Occipital lobe (tissue), 1 donor: ENCODE measurements at regions not wholly inside any gene's neighbourhood (a gene's known extent, or its start where the extent isn't known, plus 50 kb on each side); places are given as distances from the start of the nearest gene placed in this dataset.
A peak's percentile ranks its signal among the peaks of the same experiment; 100 is the strongest.
"Not testable (repeated sequence)": the region's sequence is repeated elsewhere in the genome, so short reads cannot be mapped to it uniquely, and the experiment has no call there.

Experiments used
- DNase-seq: peaks from one replicate; lab custom pipeline; 2025; lab: John Stamatoyannopoulos, UW

DNA sequence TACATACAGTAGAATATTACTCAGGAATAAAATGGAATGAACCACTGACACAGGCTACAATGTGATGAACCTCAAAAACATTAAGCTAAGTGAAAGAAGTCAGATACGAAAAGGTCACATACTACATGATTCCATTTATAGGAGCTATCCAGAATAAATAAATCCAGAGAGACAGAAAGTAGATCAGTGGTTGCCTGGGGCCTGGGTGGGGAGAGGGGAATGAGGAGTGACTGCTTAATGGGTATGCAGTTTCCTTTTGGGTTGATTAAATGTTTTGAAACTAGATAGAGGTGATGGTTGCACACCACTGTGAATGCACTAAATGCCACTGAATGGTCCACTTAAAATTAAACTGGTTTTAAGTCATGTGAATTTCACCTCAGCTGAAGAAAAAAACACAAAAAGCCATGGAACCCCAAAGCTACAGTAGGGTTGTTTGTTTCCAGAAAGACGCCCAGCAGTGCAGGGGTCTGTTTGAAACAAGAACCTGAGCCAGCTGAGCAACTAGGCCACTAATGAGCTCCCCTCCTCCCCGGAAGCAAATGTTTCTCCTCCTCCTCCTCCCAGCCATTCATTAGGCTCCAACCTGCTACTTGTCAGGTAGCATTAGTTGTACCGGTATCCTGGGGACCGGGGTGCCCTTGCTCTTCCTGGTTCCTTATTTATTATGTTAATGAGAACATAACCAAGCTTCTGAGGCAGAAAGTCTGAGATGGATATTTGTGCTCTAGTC is 168.4 kb downstream of the EVX1 start:
- DNase-seq = no peak

DNA sequence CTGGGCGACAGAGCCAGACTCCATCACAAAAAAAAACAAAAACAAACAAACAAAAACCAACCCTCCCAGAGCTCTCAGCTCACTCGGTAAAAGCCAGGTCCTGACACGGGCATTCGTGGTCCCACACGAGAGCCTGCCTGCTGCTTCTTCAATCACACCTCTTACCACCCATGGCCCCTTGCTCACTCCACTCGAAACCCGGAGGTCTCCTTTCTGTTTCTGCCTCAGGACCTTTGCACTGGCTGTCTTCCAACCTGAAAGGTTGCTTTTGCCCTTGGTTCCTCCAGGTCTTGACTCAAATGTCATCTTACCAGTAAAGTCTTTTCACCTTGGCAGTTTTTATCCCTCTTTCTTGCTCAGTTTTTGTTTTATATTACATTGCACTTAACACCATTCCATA is 169.6 kb downstream of the EVX1 start:
- DNase-seq = no peak

DNA sequence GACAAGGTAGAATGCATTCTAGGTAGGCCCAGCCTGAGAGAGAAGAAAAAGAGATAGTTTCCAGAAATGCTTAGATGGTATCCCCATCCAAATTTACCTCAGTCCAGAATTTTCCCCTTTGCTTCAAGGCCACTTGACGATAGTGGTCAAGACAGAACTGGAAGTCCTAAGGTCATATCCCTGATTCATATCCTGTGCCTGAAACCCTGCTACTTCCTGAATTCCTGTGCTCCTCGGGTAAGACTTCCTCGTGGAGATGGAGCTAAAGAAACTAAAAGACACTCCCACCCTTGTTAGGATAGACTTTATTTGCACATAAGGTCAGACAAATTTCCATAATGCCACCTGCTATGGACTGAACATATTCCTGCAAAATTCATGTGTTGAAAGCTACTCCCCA is 175.9 kb downstream of the EVX1 start:
- no peak for DNase-seq

DNA sequence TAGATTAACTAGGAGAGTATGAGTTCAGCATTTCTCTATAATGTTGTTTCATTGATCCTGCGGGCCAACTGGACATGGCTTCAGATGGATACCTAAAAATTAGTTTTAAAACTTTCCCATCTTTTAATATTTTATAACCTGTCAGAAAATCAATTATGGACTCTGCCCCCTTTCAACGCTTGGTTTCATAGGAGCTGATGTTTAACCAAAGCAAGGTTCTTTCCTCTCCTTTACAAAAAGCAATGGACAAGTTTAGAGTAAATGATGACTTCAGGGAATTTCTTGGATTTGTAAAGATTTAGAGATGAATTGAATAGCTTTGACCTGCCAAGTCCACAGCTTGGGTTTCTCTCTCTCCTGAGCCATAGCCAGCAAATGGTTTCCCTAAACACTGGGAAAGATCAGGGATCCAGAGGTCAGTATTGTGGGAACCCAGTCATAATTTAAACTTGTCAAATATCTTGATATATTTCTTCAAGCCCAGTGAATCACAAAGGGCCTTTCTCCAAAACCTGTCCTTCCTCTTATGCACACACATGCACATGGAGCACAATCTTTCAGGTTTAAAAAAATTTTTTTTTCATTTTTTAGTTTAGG is 177.1 kb downstream of the EVX1 start:
- no peak for DNase-seq

DNA sequence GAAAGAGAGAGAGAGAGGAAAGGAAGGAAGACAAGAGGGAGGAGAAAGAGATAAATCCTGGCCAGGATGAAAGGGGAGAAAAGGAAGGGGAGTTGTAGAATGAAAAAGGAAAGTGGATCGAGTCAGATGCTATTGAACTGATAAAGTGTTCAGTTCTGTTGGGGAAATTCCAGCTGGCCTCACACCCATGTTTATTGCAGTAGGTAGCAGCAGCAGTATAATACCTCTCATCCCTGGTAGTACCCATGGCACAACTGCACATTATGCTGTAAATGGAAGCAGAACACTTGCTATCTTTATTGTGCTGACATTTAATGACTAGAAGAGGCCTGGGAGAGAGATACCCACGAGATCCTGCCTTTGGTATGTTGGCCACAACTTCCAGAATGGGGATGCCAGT is 178.1 kb downstream of the EVX1 start:
- no peak for DNase-seq

DNA sequence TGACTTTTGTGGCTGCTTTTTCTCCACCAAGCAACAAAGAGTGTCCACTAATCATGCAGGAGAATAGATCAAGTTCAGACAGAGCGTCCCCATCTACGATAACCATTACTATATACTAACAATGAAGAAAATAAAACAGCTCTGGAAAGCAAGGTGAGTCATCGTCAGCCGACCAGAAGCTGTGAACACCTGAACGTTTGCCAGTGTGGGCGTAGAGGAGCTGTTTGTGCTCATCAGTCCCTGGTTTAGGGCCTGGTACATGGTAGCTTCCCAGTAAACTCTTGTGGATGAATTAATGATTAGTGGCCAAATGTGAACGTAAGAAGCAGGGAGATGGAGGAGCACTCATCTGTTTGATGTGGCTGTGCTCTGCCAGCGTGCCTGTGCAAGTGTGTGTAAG is 180.7 kb downstream of the EVX1 start:
- no peak for DNase-seq

DNA sequence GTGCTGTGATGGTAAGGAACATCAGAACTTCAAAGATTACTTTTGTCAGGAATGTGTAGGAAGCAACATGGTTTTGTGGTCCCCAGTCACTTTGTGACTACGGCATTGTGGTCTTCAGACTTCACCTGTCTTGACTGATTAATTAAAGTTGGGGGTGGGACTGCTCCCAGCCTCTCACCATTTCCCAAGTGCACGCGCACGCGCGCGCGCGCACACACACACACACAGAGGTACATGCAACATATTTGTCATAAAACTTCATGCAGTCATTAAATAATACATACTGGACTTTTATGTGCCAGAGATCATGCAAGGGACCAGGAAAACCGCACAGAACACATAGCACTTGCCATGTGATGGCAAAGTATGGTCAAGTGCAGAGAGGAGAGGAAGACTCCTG is 181.2 kb downstream of the EVX1 start:
- no peak for DNase-seq

DNA sequence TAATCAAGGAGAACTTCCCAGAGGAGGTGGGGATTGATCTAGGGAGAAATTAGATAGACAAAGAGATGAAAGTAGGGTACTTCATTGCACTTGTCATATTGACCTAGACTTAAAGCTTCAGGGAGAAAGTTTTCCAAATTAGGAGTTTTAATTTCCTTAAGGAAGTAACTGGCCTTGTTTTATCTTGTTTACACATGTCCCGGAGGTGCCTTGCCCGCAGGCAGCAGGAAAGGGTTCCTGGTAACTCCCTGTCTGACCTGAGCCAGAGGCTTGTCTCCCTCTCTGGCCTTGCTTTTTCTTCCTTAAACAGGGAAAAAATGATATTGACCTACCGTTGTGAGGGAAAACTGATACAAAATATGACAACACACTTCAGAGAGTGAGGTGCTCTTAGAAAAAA is 181.6 kb downstream of the EVX1 start:
- no peak for DNase-seq

DNA sequence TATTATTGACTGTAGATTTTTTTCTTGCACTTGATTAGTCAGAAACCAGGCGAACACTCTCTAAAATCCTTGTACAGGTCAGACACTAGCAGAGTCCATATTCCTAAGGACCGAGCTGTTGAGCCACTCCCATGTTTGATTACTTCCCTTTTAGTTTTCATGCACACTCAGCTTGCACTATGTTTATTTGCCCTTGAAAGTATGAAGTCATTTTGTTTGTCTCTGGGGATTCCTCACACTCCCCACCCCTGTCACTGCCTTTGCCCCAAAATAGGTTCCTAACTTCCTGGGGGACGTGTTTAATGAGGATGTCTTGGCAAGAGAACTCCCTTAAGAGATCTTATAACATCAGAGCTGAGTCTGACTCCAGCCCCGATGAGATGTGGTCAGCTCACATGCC is 182.1 kb downstream of the EVX1 start:
- no peak for DNase-seq

DNA sequence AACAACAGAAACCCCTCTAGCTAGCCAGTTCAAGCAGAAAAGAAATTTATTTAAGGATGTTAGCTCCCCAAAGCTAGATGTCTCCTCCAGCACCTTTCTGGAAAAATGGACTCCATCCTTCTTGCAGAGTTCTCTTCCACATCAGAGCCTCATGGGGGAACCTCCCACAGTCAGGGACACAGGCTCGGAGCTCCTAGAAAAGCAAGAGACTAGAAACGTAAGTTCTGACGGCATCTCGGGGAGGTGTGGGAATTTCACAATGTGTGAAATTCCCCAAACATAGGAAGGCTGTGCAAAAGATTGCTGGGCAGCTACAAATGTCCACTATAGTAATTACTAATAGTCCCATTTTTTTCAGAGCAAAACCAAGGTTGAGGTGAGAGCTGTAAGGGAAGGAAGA is 184.8 kb downstream of the EVX1 start:
- no peak for DNase-seq

DNA sequence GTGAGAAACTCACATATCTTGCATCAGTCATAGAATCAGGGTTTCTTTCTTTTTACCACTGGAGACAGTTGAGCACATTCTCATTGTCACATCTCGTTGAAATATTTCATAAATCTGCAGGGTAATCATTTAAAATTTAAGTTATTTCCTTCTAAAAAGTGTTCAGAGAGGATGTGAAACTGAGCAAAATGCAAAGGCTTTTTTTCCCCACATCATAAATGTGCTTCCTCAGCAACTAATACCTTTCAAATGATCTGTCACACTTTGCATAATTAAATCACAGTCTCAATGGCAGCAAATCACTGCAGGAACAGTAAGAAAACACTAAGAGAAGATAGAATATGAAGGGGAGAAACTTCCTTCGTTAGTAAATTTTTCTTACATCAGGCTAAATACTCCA is 187.5 kb downstream of the EVX1 start:
- DNase-seq = no peak

DNA sequence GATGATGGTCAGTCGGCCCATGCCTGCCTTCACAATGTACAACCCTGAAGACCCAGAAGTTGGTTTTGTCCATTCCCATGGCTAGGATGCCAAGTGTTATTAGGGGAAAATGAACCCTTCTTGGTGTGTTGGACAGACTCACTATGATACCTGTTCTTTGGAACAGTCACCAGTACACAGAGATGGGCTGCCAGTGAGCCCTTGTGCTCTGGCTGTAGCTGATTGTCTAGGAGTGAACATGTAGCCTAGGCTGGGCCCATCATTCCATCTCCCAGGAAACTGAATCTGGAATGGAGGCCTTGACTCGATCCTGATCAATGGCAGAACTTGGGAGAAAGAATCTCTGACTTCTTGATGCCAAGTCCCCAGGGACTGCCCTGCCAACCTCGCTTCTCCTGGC is 188.9 kb downstream of the EVX1 start:
- DNase-seq = no peak

DNA sequence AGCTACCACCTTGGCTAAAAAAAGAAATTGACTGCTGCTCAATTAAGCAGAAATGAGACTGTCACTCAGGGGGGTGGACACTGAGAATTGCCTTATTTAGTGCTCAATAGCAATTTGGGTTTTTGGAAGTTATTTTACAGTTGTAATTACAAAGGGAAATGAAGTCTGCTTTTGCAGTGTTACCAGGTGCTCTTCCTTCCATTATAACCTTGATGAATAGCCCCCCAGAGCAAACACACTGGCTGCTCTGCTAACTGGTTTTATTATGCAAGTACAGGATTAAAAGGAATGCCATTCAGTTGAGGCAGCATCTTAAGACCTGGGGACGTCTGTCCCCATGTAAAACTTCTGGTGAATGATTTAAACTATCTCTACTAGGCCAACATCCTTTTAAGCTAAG is 191.0 kb downstream of the EVX1 start:
- DNase-seq = no peak

DNA sequence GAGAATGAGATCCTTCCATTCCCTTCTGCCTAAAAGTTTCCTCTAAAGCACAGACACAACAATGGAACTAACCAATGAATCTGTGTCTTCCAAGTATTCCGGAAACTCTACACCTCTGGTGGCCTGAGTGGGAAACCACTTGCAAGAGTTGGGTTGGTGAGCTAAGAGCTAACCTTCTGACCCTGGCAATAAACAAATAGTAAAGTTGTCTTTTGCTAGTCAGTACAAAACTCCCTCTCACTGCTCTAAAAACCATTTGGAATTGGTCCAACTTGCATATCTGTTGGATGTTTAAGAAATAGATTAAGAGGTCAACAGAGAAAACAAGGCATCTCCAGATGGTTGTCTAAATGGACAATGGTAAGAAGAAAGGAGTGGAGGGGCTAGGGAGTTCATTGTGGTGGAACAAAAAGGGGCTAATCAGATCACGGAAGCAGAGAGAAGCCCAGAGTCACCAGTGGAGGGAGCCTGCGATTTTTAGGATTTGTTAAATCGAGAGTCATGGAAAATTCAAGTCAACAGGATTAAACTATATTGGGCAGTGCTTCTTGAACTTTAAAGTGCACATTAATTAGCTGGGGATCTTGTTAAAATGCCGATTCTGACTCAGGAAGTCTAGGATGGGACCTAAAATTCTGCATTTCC is 192.3 kb downstream of the EVX1 start:
- DNase-seq = no peak

DNA sequence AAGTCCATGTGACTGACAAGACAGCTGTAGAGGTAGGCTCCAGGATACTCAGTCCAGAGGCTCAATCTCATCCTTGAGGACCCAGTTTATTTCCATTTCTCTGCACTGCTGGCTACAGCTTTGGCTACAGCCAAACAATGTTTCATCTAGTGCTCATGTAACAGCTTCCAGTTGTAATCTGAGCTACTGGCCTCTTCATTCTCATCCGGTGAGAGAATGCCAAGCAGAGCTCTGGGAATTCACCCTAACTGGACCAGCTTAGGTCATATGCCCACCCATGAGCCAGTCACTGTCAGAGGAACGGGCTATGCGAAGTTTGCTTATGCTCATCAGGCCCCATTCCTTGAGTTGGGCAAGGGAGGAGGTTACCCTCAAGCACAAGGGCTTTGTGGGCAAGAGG is 192.9 kb downstream of the EVX1 start:
- no peak for DNase-seq

DNA sequence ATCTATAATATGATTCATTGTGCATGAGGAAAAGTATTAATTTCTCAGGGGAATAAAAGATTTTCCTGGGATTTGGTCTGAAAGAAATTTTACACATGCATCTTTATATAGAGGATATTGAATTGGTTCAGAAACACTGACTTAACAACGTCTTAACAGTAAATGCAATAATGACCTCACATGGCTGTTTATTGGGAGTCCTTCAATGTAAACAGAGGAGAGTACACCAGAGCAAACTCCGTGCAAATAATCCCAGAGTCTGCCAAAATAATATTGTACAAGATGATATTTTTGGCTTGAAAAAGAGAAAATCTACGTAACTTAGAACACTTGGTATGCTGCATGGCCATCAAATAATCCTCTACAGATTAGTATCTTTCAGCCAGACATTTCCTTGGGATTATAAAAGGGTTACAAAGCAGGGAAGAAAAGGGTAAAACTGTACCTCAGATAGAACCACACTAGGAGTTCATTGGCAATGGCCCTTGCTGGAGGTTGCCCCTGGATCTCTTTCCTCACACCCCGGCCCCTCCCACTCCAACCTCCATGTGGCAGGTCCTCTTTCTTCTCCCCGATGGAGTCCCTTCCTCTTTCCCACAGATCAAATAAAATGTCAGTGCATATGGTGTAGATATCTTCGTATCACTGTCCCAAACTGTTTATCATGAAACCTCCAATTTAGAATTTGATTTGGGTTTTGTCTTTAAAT is 196.4 kb downstream of the EVX1 start:
- DNase-seq = no peak

DNA sequence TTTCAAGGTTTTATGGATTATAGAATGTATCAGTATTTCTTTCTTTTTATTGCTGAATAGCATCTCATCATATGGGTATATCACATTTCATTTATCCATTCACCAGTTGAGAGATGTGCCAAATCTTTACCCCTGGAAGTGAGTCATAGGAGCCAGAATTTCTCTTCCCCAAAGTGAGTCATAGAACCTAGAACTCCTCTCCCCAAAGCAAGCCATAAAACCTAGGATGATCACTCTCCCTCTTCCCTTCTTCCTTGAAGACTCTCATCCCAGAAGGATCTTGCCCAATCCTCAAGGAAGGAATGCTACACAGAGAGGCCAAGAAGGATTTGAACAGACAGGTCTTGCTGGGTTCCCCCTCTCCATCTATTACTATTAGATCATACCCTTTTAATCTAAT is 199.9 kb downstream of the EVX1 start:
- no peak for DNase-seq

DNA sequence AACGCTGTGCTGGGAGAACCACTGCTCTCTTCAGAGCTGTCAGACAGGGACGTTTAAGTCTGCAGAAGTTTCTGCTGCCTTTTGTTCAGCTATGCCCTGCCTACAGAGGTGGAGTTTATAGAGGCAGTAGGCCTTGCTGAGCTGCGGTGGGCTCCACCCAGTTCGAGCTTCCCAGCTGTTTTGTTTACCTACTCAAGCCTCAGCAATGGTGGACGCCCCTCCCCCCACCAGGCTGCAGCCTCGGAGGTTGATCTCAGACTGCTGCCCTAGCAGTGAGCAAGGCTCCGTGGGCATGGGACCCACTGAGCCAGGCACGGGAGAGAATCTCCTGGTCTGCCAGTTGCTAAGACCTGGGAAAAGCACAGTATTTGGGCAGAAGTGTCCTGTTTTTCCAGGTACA is 206.4 kb downstream of the EVX1 start:
- DNase-seq = not testable (repeated sequence)

DNA sequence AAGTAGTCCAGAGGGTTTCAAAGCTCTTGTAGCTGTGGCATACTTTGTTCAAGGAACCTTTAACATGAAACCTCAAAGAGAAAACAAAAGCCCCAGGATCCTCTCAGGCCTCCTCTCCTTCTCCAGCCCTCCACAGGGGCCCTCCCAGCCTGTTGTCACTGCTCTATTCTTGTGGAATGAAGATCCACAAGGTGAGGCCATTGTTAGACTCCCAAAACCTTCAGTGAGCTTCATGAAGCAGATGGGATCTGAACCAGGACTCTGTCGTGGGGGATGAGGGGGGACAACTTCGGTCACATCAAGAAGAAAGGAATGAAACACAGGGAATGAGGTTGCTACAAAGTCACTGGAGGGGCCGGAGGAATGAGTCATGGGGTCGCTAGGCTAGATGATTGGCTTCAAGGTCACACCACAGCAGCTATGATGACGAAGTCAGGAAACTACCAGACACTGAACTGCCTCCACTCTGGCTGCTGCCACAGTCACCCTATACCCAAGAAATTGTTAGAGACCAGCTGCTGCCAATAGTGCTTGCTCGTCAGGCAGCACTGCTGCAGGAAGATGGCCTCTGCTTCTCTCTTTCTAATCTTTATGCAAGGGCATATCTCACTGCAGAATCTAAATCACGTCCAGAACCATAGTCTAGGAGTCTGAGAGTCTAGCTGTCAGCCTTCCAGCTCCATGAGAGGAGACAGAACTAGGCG is 208.8 kb downstream of the HIBADH start:
- DNase-seq = no peak

DNA sequence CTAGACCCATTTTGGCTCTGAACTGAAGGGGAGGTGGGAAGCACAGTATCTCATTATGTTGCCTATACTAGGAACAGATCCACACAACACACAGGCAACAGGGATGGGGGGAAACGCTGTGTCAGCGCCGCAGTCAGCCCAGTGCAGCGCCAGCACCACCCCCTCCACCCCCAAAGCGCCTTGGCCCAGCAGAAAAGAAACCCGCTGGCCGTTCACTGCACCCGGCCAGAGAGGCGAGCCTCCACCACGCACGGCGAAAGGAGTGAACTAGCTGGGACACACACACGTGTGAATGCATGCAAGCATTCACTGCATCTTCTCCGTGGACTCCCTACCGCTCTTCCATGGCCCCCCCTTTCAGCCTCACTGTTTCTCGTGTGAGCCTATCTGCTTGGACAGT is 205.6 kb downstream of the HIBADH start:
- peak; percentile 12 for DNase-seq

DNA sequence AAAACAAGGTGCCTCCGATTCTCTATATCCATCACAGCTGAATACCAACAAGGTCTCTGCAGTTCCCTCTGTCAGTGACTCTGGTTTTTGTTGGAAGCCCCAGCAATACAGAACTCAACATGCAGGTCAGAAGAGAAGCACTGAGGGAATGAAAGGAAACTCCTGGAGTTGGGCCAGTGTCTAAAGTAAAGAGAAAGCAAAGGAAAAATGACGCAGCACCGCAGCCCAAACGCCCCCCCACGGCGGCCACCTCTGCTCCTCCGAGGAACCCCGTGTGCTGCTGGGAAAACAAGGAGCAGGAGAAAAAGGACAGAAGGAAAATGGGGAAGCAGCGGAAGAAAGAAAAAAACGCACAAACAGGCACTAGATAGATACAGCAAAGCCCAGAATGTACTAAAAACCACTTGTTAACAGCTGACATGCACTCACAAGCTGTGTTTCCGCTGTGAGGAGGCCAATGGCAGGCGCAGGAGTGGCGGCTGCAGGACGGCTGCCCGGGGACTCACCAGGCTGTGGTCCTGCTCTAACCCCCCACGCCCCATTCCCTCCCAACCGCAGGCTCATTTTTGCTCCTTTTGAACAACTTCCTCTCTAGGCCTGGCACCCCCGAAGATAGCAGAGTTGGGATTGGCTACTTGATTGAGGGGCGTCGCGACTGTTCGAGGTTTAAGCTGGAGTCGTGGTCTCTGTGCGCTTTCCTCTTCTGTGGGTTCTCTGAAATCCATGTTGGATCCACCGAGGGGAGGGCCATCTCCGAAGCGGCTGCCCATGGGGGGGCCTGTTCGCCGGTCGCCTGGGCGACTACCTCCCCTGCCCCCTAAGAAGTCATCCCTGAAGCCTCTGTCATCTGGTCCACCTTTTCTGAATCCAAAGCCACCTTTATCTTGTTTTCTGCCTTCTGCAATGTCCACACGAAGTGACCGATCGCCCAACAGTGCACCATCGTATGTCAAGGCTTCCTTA is 204.8 kb downstream of the HIBADH start:
- DNase-seq = not testable (repeated sequence)
